SK-N-SH (cell line): ENCODE measurements at regions not wholly inside any gene's neighbourhood (a gene's known extent, or its start where the extent isn't known, plus 50 kb on each side); places are given as distances from the start of the nearest gene placed in this dataset.

Source experiments
- CTCF ChIA-PET: fragments of 300-600, 350-600 bp; formaldehyde crosslinking; extraction: SDS; loops from one replicate; lab custom pipeline; 2021; lab: Yijun Ruan, JAX
- POLR2A ChIA-PET: fragments of 350-600 bp; sonication (Branson Sonifier 250); formaldehyde crosslinking; extraction: SDS; loops from one replicate; lab custom pipeline; 2020; ENCODE audit warnings: antibody characterized with exemption, inconsistent platforms; lab: Yijun Ruan, JAX
- DNase-seq: peaks from one replicate; pipeline ENCODE4 v3.0.0; 2012
- H2AFZ ChIP-seq: fragments of 200-600 bp; sonication (generic); 2 replicates; pipeline ENCODE4 v1.8.1; 2016; ENCODE audit warnings: antibody characterized with exemption, mild to moderate bottlenecking, low read depth
- H3F3A ChIP-seq: fragments of 200-600 bp; sonication (generic); replicated peaks from 2 replicates; pipeline ENCODE3; 2016; ENCODE audit warnings: antibody characterized with exemption, mild to moderate bottlenecking; ENCODE audit not compliant: insufficient read depth
- H3K27ac ChIP-seq, 2 experiments: fragments of 200-500 bp in 1 of 2; fragments of 200-600 bp in 1 of 2; sonication (Bioruptor generic) in 1 of 2; sonication (generic), shearing (Covaris generic) in 1 of 2; 2 replicates each; pipeline versions ENCODE4 v1.5.1 to v1.6.1; 2014 to 2016; ENCODE audit warnings: low read depth in 2 of 2, inconsistent platforms in 1 of 2, low read length in 1 of 2, mild to moderate bottlenecking in 1 of 2, mixed read lengths in 1 of 2
- H3K27me3 ChIP-seq: fragments of 200-600 bp; sonication (generic), shearing (Covaris generic); 2 replicates; pipeline ENCODE4 v1.6.1; 2016; ENCODE audit warnings: mixed run types; ENCODE audit not compliant: insufficient read depth
- H3K36me3 ChIP-seq, 2 experiments: fragments of 200-500 bp in 1 of 2; fragments of 200-600 bp in 1 of 2; sonication (Bioruptor generic) in 1 of 2; sonication (generic) in 1 of 2; replicated peaks in 1 of 2; 2 replicates each; pipeline versions ENCODE3 to v1.5.1; 2014 to 2016; ENCODE audit warnings: low read length in 1 of 2, mild to moderate bottlenecking in 1 of 2; ENCODE audit not compliant: insufficient read depth in 2 of 2, control insufficient read depth in 1 of 2
- H3K4me1 ChIP-seq, 2 experiments: fragments of 200-500 bp in 1 of 2; fragments of 200-600 bp in 1 of 2; sonication (Bioruptor generic) in 1 of 2; sonication (generic), shearing (Covaris generic) in 1 of 2; 2 replicates each; pipeline versions ENCODE4 v1.5.1 to v1.6.1; 2014 to 2016; ENCODE audit warnings: low read depth in 1 of 2, low read length in 1 of 2, mixed run types in 1 of 2; ENCODE audit not compliant: insufficient read depth in 2 of 2, control insufficient read depth in 1 of 2
- H3K4me2 ChIP-seq: fragments of 200-600 bp; sonication (generic), shearing (Covaris generic); 2 replicates; pipeline ENCODE4 v1.6.1; 2017; ENCODE audit warnings: mixed run types
- H3K4me3 ChIP-seq, 2 experiments: fragments of 200-500 bp in 1 of 2; fragments of 200-600 bp in 1 of 2; sonication (Bioruptor generic) in 1 of 2; sonication (generic), shearing (Covaris generic) in 1 of 2; 2 replicates each; pipeline versions ENCODE4 v1.5.1 to v1.8.1; 2014 to 2016; ENCODE audit warnings: low read depth in 2 of 2, inconsistent platforms in 1 of 2, low read length in 1 of 2, mild to moderate bottlenecking in 1 of 2, mixed read lengths in 1 of 2, moderate library complexity in 1 of 2
- H3K79me2 ChIP-seq: fragments of 200-600 bp; sonication (generic); 2 replicates; pipeline ENCODE4 v1.8.1; 2017; ENCODE audit warnings: mild to moderate bottlenecking; ENCODE audit not compliant: insufficient read depth
- H3K9ac ChIP-seq: fragments of 200-600 bp; sonication (generic); 2 replicates; pipeline ENCODE4 v1.6.1; 2017; ENCODE audit warnings: mixed run types
- H3K9me2 ChIP-seq: fragments of 200-600 bp; sonication (generic); 2 replicates; pipeline ENCODE4 v1.6.1; 2017; ENCODE audit warnings: mixed run types
- H3K9me3 ChIP-seq: fragments of 200-600 bp; sonication (generic); 2 replicates; pipeline ENCODE4 v1.6.1; 2017; ENCODE audit warnings: mixed run types, mild to moderate bottlenecking, moderate library complexity
- H4K20me1 ChIP-seq: fragments of 200-600 bp; sonication (generic); 2 replicates; pipeline ENCODE4 v1.6.1; 2017; ENCODE audit warnings: mild to moderate bottlenecking, mixed run types; ENCODE audit not compliant: insufficient read depth
- CHD2 ChIP-seq: fragments of 150-350 bp; IDR thresholded peaks from 2 replicates; pipeline ENCODE4 v1.6.1; 2018; ENCODE audit warnings: low read length; ENCODE audit not compliant: partially characterized antibody
- EP300 ChIP-seq, 2 experiments: IDR thresholded peaks; 2 replicates each; pipeline versions ENCODE4 v1.4.0 to v1.6.1; 2012; ENCODE audit warnings: borderline replicate concordance in 1 of 2, low read depth in 1 of 2, low read length in 1 of 2
- FOXJ3 ChIP-seq: sonication (generic); formaldehyde crosslinking; IDR thresholded peaks from 2 replicates; pipeline ENCODE4 v1.5.1; 2020; ENCODE audit warnings: mild to moderate bottlenecking, missing genetic modification reagents
- FOXM1 ChIP-seq: IDR thresholded peaks from 2 replicates; pipeline ENCODE4 v1.4.0; 2012; ENCODE audit warnings: low read depth, mild to moderate bottlenecking
- GABPA ChIP-seq: IDR thresholded peaks from 2 replicates; pipeline ENCODE4 v1.4.0; 2012; ENCODE audit warnings: low read depth, mild to moderate bottlenecking
- IRF3 ChIP-seq: fragments of 150-350 bp; IDR thresholded peaks from 2 replicates; pipeline ENCODE4 v1.6.1; 2016; ENCODE audit warnings: mild to moderate bottlenecking, low read depth, low read length
- MAX ChIP-seq: IDR thresholded peaks from 2 replicates; pipeline ENCODE4 v1.4.0; 2012; ENCODE audit warnings: low read depth
- MXI1 ChIP-seq: IDR thresholded peaks from 2 replicates; pipeline ENCODE4 v1.6.1; 2012; ENCODE audit warnings: mild to moderate bottlenecking, low read depth, low read length, improper control_type of control experiment
- NFIC ChIP-seq: IDR thresholded peaks from 2 replicates; pipeline ENCODE4 v1.4.0; 2012; ENCODE audit warnings: borderline replicate concordance
- PBX3 ChIP-seq: IDR thresholded peaks from 2 replicates; pipeline ENCODE4; 2012
- POLR2AphosphoS5 ChIP-seq: IDR thresholded peaks from 2 replicates; pipeline ENCODE4 v1.6.1; 2012; ENCODE audit warnings: low read depth, low read length
- RAD21 ChIP-seq: IDR thresholded peaks from 2 replicates; pipeline ENCODE4 v1.6.1; 2012; ENCODE audit warnings: mild to moderate bottlenecking, low read length
- RCOR1 ChIP-seq: fragments of 150-350 bp; IDR thresholded peaks from 2 replicates; pipeline ENCODE4 v1.6.1; 2017; ENCODE audit warnings: antibody characterized with exemption, low read length
- RFX5 ChIP-seq: IDR thresholded peaks from 2 replicates; pipeline ENCODE4 v1.6.1; 2012; ENCODE audit warnings: mild to moderate bottlenecking, improper control_type of control experiment, low read length
- TCF12 ChIP-seq: IDR thresholded peaks from 2 replicates; pipeline ENCODE4 v1.4.0; 2012
- TEAD4 ChIP-seq: IDR thresholded peaks from 2 replicates; pipeline ENCODE4 v1.4.0; 2012; ENCODE audit warnings: mild to moderate bottlenecking, borderline replicate concordance; ENCODE audit not compliant: insufficient read depth
- ZBTB33 ChIP-seq: IDR thresholded peaks from 2 replicates; pipeline ENCODE4 v1.4.0; 2012; ENCODE audit warnings: low read depth, borderline replicate concordance
- WGBS: methylation state at CpG from one replicate; pipeline ENCODE4 v1.1.6; 2017; ENCODE audit warnings: low lambda C conversion rate; 5-methylcytosine and 5-hydroxymethylcytosine counted together
- TF ChIP-seq, protein P1 (sequence below): IDR thresholded peaks from 2 replicates; pipeline ENCODE4 v1.4.0; 2012; ENCODE audit warnings: low read depth, borderline replicate concordance
- TF ChIP-seq, protein P2 (sequence below): fragments of 200-600 bp; sonication (generic); IDR thresholded peaks from 2 replicates; pipeline ENCODE4 v1.6.1; 2017; ENCODE audit warnings: antibody characterized with exemption, mild to moderate bottlenecking, moderate library complexity

DNA sequence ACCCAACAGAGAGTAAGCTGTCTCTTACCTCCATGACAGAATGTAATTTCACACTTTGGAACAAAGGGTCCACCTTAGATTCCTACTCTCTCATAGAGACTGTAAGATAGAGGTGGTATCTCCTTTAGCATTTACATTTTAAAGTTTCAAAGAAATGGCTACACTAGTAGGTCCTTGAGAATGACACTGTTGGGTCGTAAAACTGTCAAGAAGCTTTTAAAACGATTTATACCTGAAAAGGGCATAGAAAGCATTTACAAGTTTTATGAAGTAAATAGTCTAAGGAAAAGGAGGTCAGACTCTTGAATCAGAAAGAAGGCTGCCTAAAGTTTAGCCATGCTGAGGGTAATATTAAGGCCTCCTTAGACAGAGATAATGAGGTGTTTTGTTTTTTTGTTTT is 1212.4 kb upstream of the PHF14 start:
- no peaks in the 10 kb centered on the region for H3K36me3 ChIP-seq
- DNase-seq: no peak
- peaks cover 2% of the 10 kb centered on the region; the same call in 1 of the 2 replicates for H3K9me2 ChIP-seq
- H2AFZ ChIP-seq: no peak overlapping the region
- no peak overlapping the region for H3K4me3 ChIP-seq
- H3K4me2 ChIP-seq: no peak overlapping the region
- H3K27me3 ChIP-seq: no peaks in the 10 kb centered on the region
- peaks cover 22% of the 10 kb centered on the region for H3K9me3 ChIP-seq
- H3F3A ChIP-seq: peaks cover 17% of the 10 kb centered on the region
- no peak overlapping the region for H3K27ac ChIP-seq
- H3K4me1 ChIP-seq: no peaks in the 10 kb centered on the region; a peak in 1 of 4 replicates
- WGBS: 25% methylated on average over 2 of the region's 2 CpGs
- POLR2A ChIA-PET: no interaction called here
- no peak for TF ChIP-seq RCOR1
- no peak for TF ChIP-seq RAD21
- TF ChIP-seq FOXM1: no peak
- TF ChIP-seq RFX5: no peak
- TF ChIP-seq FOXJ3 (CRISPR knock-in tag): no peak
- TF ChIP-seq IRF3: no peak
- TF ChIP-seq GABPA: no peak
- TF ChIP-seq EP300 (IDR thresholded peaks at IDR 0.05; ENCODE audit: borderline replicate concordance in 1 of 2, low read depth in 1 of 2, low read length in 1 of 2): no peak
- TF ChIP-seq TEAD4: no peak
- TF ChIP-seq TCF12: no peak
- no peak for TF ChIP-seq POLR2AphosphoS5
- no peak for TF ChIP-seq CHD2
- TF ChIP-seq, protein P1, sequence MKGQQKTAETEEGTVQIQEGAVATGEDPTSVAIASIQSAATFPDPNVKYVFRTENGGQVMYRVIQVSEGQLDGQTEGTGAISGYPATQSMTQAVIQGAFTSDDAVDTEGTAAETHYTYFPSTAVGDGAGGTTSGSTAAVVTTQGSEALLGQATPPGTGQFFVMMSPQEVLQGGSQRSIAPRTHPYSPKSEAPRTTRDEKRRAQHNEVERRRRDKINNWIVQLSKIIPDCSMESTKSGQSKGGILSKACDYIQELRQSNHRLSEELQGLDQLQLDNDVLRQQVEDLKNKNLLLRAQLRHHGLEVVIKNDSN: no peak
- no peak for TF ChIP-seq NFIC
- TF ChIP-seq MXI1: no peak
- TF ChIP-seq PBX3: no peak
- TF ChIP-seq MAX: no peak
- TF ChIP-seq, protein P2, sequence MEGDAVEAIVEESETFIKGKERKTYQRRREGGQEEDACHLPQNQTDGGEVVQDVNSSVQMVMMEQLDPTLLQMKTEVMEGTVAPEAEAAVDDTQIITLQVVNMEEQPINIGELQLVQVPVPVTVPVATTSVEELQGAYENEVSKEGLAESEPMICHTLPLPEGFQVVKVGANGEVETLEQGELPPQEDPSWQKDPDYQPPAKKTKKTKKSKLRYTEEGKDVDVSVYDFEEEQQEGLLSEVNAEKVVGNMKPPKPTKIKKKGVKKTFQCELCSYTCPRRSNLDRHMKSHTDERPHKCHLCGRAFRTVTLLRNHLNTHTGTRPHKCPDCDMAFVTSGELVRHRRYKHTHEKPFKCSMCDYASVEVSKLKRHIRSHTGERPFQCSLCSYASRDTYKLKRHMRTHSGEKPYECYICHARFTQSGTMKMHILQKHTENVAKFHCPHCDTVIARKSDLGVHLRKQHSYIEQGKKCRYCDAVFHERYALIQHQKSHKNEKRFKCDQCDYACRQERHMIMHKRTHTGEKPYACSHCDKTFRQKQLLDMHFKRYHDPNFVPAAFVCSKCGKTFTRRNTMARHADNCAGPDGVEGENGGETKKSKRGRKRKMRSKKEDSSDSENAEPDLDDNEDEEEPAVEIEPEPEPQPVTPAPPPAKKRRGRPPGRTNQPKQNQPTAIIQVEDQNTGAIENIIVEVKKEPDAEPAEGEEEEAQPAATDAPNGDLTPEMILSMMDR: no peak
- TF ChIP-seq ZBTB33: no peak
- no peak overlapping the region for H3K9ac ChIP-seq
- no peaks in the 10 kb centered on the region for H4K20me1 ChIP-seq
- CTCF ChIA-PET: interaction anchor here (0.8 kb wide), 1 partner anchor 948 kb away, joined by 3 read pairs; no protein-coding TSS in a partner anchor
- no peaks in the 10 kb centered on the region for H3K79me2 ChIP-seq
